ENCODE measurements at regions not wholly inside any gene's neighbourhood (a gene's known extent, or its start where the extent isn't known, plus 50 kb on each side); places are given as distances from the start of the nearest gene placed in this dataset.

GRCh38 chr4:121457278-121457875 lies 76.6 kb upstream of the QRFPR start (continued):
- TF ChIP-seq KAT2B (IDR thresholded peaks at IDR 0.05; ENCODE audit: low read depth, low read length) (no peak), PRPF4 (IDR thresholded peaks at IDR 0.05; ENCODE audit: insufficient read depth, low read depth, low read length, poor library complexity, severe bottlenecking) (no peak), KDM5B (IDR thresholded peaks at IDR 0.05; ENCODE audit: insufficient replicate concordance, low read depth, low read length) (no peak), SIRT6 (IDR thresholded peaks at IDR 0.05; ENCODE audit: low read depth, low read length) (no peak), ZNF707 (CRISPR knock-in tag; conservative IDR thresholded peaks at IDR 0.05) (no peak), MLLT1 (IDR thresholded peaks at IDR 0.05) (no peak), E2F6 (IDR thresholded peaks at IDR 0.05; ENCODE audit: borderline replicate concordance in 1 of 2, extremely low read depth in 1 of 2, insufficient read depth in 1 of 2, insufficient read length in 1 of 2, low read depth in 1 of 2, low read length in 1 of 2, poor library complexity in 1 of 2, severe bottlenecking in 1 of 2) (no peak)

GRCh38 chr4:121455285-121455684 lies 74.5 kb upstream of the QRFPR start:
- WGBS (ENCODE audit: insufficient coverage, low coverage, missing lambda C conversion rate): 4% methylated on average over 3 of the region's 3 CpGs
- no peak for FAIRE-seq
- no peak overlapping the region for H2AFZ ChIP-seq (ENCODE audit: low read depth, low read length)
- TF ChIP-seq TFAM (CRISPR knock-in tag; conservative IDR thresholded peaks at IDR 0.05): no peak
- no peak for TF ChIP-seq E2F6 (IDR thresholded peaks at IDR 0.05; ENCODE audit: borderline replicate concordance in 1 of 2, extremely low read depth in 1 of 2, insufficient read depth in 1 of 2, insufficient read length in 1 of 2, low read depth in 1 of 2, low read length in 1 of 2, poor library complexity in 1 of 2, severe bottlenecking in 1 of 2)
- no peak for TF ChIP-seq IRF1 (CRISPR knock-in tag; IDR thresholded peaks at IDR 0.05; ENCODE audit: borderline replicate concordance)
- TF ChIP-seq ZNF212 (CRISPR knock-in tag; IDR thresholded peaks at IDR 0.05): no peak
- no peak for TF ChIP-seq MECOM (CRISPR knock-in tag; IDR thresholded peaks at IDR 0.05)
- no peak for TF ChIP-seq HES1 (IDR thresholded peaks at IDR 0.05; ENCODE audit: low read depth)

More at GRCh38 chr4:121455285-121455684, 74.5 kb upstream of the QRFPR start:
- BruUV-seq (replicated peaks): no TSS peak
- H3K36me3 ChIP-seq (ENCODE audit: control insufficient read depth, insufficient read depth, low read length): no peaks in the 10 kb centered on the region
- ChIA-PET POLR2A (interaction anchor here (0.7 kb wide), 1 partner anchor 14 kb away, joined by 3 read pairs; no protein-coding TSS in a partner anchor), CTCF (ENCODE audit: low intra/inter-chr PET ratio) (no interaction called here)
- H3K4me2 ChIP-seq (ENCODE audit: insufficient read depth, low read length): no peak overlapping the region
- no peaks in the 10 kb centered on the region for H3K9me3 ChIP-seq (replicated peaks; ENCODE audit: control insufficient read depth, insufficient read depth, low read depth, low read length)
- H3K9me1 ChIP-seq (ENCODE audit: control insufficient read depth, insufficient read depth, low read length): no peaks in the 10 kb centered on the region
- ATAC-seq (no peak), DNase-seq (ENCODE audit: extremely low read depth in 1 of 4, low spot score in 3 of 4) (no peak)
- no peaks in the 10 kb centered on the region for H3K27me3 ChIP-seq (ENCODE audit: control insufficient read depth in 2 of 2, insufficient read depth in 2 of 2, low read length in 2 of 2)
- no peak overlapping the region for H3K4me3 ChIP-seq
- intact Hi-C loops (cut with micrococcal nuclease) (no loop called here), in situ Hi-C loops (cut with MboI) (no loop called here)
- H3K4me1 ChIP-seq (replicated peaks in 1 of 2; ENCODE audit: control insufficient read depth in 2 of 2, insufficient read depth in 2 of 2, low read length in 2 of 2): no peaks in the 10 kb centered on the region
- no peaks in the 10 kb centered on the region for H3K79me2 ChIP-seq (ENCODE audit: control insufficient read depth, insufficient read depth, low read length)
- H4K20me1 ChIP-seq (replicated peaks; ENCODE audit: control insufficient read depth, insufficient read depth, low read length): no peaks in the 10 kb centered on the region
- no peak overlapping the region for H3K9ac ChIP-seq (ENCODE audit: insufficient read depth in 1 of 2, low read depth in 2 of 2, low read length in 2 of 2)
- H3K27ac ChIP-seq (ENCODE audit: extremely low read depth, low read depth, low read length): no peak overlapping the region

Data from K562 (cell line).